DOHH2 (cell line): ENCODE measurements at regions not wholly inside any gene's neighbourhood (a gene's known extent, or its start where the extent isn't known, plus 50 kb on each side); places are given as distances from the start of the nearest gene placed in this dataset.

Experiments used
- EZH2phosphoT487 ChIP-seq: fragments of 200-600 bp; sonication (generic); IDR thresholded peaks from 2 replicates; pipeline ENCODE4 v1.6.1; 2017; ENCODE audit warnings: borderline replicate concordance, mild to moderate bottlenecking, antibody characterized with exemption, low read length, moderate library complexity, mixed read lengths
- TF ChIP-seq, protein P1 (sequence below): fragments of 200-600 bp; sonication (generic); IDR thresholded peaks from one replicate; pipeline ENCODE4 v1.5.1; 2014; ENCODE audit warnings: antibody characterized with exemption, mild to moderate bottlenecking, low read depth, low read length; ENCODE audit not compliant: poor library complexity, severe bottlenecking

DNA sequence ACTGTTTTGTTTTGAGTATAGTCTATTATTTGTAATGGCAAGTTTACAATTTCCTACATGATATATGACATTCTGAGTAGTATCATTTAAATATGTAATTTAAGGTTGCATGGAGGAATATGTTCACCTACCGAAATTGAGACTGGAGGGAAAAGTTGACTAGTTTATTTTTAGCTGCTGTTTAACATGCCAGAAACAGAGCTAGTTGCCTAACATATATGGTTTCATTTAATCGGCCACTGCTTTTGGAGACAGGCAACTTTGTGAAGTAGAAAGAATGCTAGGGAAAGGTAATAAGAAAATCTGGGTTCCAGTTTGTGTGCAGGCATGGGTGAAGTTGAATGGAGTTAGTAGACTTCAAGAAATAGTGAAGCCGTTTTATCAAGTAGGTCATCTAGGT, 342.1 kb upstream of the CBLB start:
- no peak for TF ChIP-seq EZH2phosphoT487
- TF ChIP-seq, protein P1, sequence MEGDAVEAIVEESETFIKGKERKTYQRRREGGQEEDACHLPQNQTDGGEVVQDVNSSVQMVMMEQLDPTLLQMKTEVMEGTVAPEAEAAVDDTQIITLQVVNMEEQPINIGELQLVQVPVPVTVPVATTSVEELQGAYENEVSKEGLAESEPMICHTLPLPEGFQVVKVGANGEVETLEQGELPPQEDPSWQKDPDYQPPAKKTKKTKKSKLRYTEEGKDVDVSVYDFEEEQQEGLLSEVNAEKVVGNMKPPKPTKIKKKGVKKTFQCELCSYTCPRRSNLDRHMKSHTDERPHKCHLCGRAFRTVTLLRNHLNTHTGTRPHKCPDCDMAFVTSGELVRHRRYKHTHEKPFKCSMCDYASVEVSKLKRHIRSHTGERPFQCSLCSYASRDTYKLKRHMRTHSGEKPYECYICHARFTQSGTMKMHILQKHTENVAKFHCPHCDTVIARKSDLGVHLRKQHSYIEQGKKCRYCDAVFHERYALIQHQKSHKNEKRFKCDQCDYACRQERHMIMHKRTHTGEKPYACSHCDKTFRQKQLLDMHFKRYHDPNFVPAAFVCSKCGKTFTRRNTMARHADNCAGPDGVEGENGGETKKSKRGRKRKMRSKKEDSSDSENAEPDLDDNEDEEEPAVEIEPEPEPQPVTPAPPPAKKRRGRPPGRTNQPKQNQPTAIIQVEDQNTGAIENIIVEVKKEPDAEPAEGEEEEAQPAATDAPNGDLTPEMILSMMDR = no peak
